SJCRH30 (cell line): ENCODE measurements at regions not wholly inside any gene's neighbourhood (a gene's known extent, or its start where the extent isn't known, plus 50 kb on each side); places are given as distances from the start of the nearest gene placed in this dataset.

Experiments used
- DNase-seq, 2 experiments: peaks; one replicate each; pipeline ENCODE4 v3.0.0-alpha.2; 2015 to 2020
- H3K27ac ChIP-seq: fragments of 250-450 bp; sonication (Bioruptor Pico); 2 replicates; pipeline ENCODE4 v1.5.1; 2020; ENCODE audit warnings: mild to moderate bottlenecking, moderate library complexity
- H3K27me3 ChIP-seq: fragments of 250-450 bp; sonication (Bioruptor Pico); 2 replicates; pipeline ENCODE4 v1.5.1; 2020; ENCODE audit warnings: mild to moderate bottlenecking, moderate library complexity
- H3K36me3 ChIP-seq: fragments of 250-450 bp; sonication (Bioruptor Pico); 2 replicates; pipeline ENCODE4 v1.5.1; 2020; ENCODE audit warnings: mild to moderate bottlenecking, moderate library complexity
- H3K4me1 ChIP-seq: fragments of 250-450 bp; sonication (Bioruptor Pico); 2 replicates; pipeline ENCODE4 v1.5.1; 2020; ENCODE audit warnings: mild to moderate bottlenecking, moderate library complexity
- H3K4me3 ChIP-seq: fragments of 250-450 bp; sonication (Bioruptor Pico); 2 replicates; pipeline ENCODE4 v1.5.1; 2020; ENCODE audit warnings: mild to moderate bottlenecking, moderate library complexity
- H3K9me3 ChIP-seq: fragments of 250-450 bp; sonication (Bioruptor Pico); replicated peaks from 2 replicates; pipeline ENCODE4 v1.5.1; 2020; ENCODE audit warnings: mild to moderate bottlenecking, moderate library complexity

DNA sequence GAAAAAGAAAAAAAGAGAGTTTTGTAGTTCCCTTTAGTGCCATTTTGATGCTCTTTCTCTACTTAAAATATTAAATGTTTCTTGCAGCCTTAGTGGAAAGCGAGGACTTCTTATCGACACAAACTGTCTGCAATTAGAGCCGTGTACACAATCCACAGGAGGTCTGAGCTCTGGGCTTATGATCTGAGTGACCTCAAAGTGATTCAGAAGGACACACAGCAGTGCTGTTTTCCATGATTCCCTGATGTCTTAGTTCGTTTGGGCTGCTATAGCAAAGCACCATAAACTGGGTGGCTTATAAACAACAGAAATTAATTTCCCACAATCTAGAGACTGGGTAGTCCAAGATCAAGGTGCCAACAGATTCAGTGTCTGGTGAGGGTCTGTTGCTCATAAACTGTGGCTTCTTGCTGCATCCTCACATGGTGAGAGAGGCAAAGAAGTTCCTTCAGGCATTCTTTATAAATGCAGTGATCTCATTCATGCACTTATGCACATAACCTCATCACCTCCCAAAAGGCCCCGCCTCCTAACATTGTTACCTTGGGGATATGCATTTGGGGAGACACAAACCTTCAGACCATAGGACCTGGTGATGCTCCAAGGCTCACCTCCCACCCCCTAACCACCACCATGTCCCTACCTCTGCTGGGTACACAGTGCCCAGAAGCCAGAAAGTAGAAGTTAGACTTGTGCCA, 204.5 kb upstream of the GHITM start:
- Histone ChIP-seq H3K27me3 (no peaks in the 10 kb centered on the region), H3K4me3 (no peak overlapping the region), H3K4me1 (no peaks in the 10 kb centered on the region), H3K36me3 (no peaks in the 10 kb centered on the region), H3K27ac (no peak overlapping the region), H3K9me3 (no peaks in the 10 kb centered on the region)
- DNase-seq, result no peak

DNA sequence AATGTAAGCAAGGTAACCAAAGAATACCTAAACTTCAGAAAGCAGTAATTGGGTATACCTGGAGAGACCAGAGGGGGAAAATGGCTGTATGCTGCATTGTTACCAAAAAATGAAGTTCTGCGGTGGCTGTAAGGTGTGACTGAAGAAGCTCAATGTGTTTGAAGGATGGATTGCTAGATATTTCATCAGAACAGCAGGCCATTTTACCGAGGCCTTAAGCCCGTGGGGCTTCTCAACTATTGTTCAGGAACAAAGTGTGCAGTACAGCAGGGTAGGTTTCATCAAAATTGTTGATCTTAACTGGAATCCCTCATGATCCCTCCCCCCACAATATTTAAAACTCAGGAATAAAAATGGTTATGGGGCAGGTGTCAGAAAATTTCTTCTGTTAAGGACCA, 204.0 kb upstream of the GHITM start:
- no peak for DNase-seq
- no peaks in the 10 kb centered on the region for H3K9me3 ChIP-seq
- no peaks in the 10 kb centered on the region for H3K4me1 ChIP-seq
- H3K4me3 ChIP-seq, result no peak overlapping the region
- no peaks in the 10 kb centered on the region for H3K36me3 ChIP-seq
- H3K27me3 ChIP-seq, result no peaks in the 10 kb centered on the region
- H3K27ac ChIP-seq, result no peak overlapping the region

DNA sequence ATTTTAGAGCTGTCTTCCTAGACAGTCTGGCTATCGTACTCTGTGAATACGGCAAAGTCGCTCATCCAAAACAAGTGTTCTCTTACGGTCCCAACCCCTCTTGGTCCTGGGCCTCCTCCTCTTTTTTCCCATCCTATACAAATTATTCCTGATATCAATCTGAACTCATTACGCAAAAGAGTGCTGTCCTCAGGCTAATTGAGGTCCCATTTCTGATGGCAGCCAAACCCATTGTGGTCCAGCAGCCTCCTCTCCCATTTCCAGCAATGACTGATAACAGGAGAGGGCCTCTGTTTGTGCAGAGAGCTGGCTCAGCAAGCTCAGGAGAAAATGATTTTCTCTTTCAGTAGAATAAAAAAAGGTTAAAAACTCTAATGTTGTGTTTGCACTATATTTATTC, 203.4 kb upstream of the GHITM start:
- H3K9me3 ChIP-seq, result no peaks in the 10 kb centered on the region
- no peaks in the 10 kb centered on the region for H3K4me1 ChIP-seq
- no peaks in the 10 kb centered on the region for H3K36me3 ChIP-seq
- no peaks in the 10 kb centered on the region for H3K27me3 ChIP-seq
- no peak overlapping the region for H3K4me3 ChIP-seq
- H3K27ac ChIP-seq, result no peak overlapping the region
- DNase-seq, result no peak

DNA sequence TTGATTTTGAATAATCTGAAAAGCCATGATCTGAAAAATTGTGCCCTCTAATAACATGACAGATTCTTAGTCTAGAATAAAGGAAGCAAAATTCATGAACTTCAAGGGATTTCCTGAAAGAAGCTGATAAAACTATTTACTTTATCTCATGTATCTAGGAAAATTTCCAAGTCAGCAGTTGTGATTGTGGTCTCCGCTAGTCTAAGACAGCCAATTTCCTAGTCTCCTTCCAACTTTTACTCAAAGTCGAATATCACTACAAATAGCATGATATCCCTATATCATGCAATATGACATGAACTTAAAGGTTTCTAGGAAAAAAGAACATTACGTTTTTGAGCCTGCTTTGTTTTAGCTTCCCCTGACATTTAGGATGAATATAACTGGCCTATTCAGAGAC, 202.1 kb upstream of the GHITM start:
- no peak for DNase-seq
- Histone ChIP-seq H3K9me3 (no peaks in the 10 kb centered on the region), H3K4me1 (no peaks in the 10 kb centered on the region), H3K27ac (no peak overlapping the region), H3K27me3 (no peaks in the 10 kb centered on the region), H3K4me3 (no peak overlapping the region), H3K36me3 (no peaks in the 10 kb centered on the region)

DNA sequence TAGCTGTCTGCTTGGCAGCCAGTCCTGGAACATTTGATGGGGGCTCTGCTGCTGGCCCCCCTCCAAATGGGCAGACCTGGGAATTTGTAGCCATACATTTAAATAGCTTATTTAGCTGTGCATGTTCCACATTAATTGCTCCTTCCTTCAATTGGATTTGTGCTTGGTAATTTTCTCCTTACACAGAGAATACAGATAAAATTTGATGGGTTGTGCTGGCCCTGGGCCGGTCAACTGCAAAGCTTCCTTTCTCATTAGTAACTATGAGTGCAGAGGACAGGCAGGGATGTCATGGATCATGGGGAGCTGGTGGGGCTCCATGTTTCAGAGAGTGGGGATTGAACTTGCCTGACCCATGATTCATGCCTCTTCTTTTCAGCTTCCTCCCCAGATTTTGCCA, 201.5 kb upstream of the GHITM start:
- DNase-seq, result no peak
- no peaks in the 10 kb centered on the region for H3K36me3 ChIP-seq
- no peaks in the 10 kb centered on the region for H3K4me1 ChIP-seq
- no peak overlapping the region for H3K27ac ChIP-seq
- H3K27me3 ChIP-seq, result no peaks in the 10 kb centered on the region
- no peak overlapping the region for H3K4me3 ChIP-seq
- no peaks in the 10 kb centered on the region for H3K9me3 ChIP-seq

DNA sequence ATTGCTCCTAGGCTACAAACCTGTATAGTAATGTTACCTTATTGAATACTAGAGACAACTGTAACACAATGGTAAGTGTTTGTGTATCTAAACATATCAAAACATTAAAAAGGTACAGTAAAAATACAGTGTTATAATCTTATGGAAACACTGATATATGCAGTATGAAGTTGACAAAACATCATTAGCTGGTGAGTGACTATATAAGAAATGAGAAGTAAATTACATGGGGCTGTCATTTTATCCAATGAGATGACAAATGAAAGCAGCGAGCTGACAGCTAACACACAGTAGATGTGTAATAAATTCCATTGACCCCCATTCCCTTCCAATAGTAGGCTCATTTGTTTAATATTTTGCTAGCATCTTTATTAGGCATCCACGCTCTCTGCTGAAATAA, 198.1 kb upstream of the GHITM start:
- H3K9me3 ChIP-seq, result no peaks in the 10 kb centered on the region
- DNase-seq, result no peak
- H3K4me1 ChIP-seq, result no peaks in the 10 kb centered on the region
- no peaks in the 10 kb centered on the region for H3K36me3 ChIP-seq
- H3K27ac ChIP-seq, result no peak overlapping the region
- H3K27me3 ChIP-seq, result no peaks in the 10 kb centered on the region
- no peak overlapping the region for H3K4me3 ChIP-seq

DNA sequence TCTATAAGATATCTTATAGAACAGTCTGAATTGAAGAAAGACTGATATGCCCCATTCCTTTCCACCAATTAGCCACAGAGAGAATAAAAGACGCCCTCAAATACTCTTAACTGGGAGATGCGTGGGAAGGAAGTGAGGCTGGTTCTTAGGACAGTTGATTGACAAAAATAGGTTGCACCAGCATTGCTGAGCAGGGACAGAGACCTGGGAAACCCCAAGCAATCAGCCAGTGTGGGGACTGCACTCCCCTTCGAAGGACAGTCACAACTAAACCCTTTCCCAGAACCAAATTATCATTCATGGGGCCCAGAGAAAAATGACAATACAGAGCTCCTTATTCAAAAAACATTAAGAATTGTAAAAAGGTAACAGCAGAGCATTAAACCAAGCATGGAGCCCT, 196.9 kb upstream of the GHITM start:
- H3K27me3 ChIP-seq, result no peaks in the 10 kb centered on the region
- no peak overlapping the region for H3K27ac ChIP-seq
- no peaks in the 10 kb centered on the region for H3K4me1 ChIP-seq
- H3K4me3 ChIP-seq, result no peak overlapping the region
- no peak for DNase-seq
- no peaks in the 10 kb centered on the region for H3K9me3 ChIP-seq
- no peaks in the 10 kb centered on the region for H3K36me3 ChIP-seq

DNA sequence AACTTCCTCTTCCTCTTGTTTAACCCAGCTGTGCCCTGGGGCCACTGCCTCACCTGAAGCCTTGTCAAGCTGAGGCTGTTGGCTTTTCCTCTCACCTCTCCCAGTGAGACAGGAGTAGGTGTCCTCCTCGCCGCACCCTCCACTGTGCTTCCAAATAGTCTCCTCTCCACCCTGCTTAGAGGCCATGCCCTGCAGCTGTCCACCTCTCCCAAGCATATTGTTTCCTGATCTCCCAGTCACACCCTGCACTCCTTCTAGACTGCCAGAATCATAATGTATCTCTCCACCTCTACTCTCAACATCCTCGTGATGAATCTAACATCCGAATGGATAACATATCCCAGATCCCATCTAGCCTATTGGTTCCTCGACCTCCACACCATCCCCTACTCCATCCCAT, 196.3 kb upstream of the GHITM start:
- H3K9me3 ChIP-seq, result no peaks in the 10 kb centered on the region
- H3K36me3 ChIP-seq, result no peaks in the 10 kb centered on the region
- H3K27ac ChIP-seq, result no peak overlapping the region
- H3K4me3 ChIP-seq, result no peak overlapping the region
- no peaks in the 10 kb centered on the region for H3K4me1 ChIP-seq
- no peaks in the 10 kb centered on the region for H3K27me3 ChIP-seq
- no peak for DNase-seq

DNA sequence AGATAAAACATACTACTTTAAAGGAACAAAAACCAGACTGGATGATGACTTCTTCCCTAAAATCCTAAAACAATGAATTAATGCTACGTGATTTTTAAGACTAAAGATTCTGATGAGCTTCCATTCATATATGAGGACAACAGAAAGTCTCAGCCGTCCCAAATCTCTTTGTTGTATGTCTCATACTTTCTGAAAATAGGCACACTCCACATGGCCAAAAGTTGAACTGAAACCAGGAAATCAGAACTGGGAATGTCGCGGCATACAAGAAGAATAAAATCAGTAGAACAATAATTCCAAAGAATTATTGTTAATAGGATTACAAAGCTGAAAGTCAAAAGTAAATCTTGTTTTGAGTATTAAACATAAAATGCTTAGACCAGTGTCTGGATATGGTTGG, 195.4 kb upstream of the GHITM start:
- Histone ChIP-seq H3K4me1 (no peaks in the 10 kb centered on the region), H3K36me3 (no peaks in the 10 kb centered on the region), H3K27ac (no peak overlapping the region), H3K27me3 (no peaks in the 10 kb centered on the region), H3K4me3 (no peak overlapping the region), H3K9me3 (no peaks in the 10 kb centered on the region)
- no peak for DNase-seq

DNA sequence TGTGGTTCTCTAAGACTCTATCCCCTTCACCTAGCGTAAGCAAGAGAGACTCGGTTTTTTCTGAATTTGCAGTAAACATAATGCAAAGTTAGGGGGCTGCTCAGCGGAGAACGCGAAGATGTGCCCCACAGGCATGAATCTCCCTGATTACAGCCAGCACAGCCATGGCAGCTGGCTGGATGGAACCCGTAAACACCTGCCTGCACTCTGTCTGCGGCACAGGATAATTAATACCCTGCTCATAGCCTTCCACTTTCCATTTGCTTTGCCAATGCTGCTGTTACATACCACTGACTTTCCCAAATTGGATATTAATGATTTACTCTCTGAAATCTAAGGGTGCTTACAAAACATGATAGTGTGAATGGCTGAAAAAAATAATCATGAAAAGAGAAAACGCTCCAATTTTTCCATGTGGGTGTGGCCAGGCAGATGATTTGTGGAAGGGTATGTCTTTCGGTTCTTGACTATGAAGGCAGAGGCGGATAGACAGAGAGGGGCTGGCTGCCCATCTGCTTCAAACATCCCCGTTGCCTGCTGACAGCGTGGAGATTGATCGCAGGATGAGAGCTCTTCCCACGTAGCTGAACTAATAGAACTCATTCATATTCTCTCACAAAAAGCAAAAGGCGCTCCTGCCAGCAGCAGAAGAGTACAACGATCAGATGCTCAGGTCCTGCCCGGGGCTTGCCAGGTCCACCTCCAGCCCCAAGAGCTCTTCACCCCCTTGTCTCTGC, 193.2 kb upstream of the GHITM start:
- Histone ChIP-seq H3K36me3 (no peaks in the 10 kb centered on the region), H3K4me3 (no peak overlapping the region), H3K4me1 (no peaks in the 10 kb centered on the region), H3K27ac (no peak overlapping the region), H3K9me3 (no peaks in the 10 kb centered on the region), H3K27me3 (no peaks in the 10 kb centered on the region)
- no peak for DNase-seq

DNA sequence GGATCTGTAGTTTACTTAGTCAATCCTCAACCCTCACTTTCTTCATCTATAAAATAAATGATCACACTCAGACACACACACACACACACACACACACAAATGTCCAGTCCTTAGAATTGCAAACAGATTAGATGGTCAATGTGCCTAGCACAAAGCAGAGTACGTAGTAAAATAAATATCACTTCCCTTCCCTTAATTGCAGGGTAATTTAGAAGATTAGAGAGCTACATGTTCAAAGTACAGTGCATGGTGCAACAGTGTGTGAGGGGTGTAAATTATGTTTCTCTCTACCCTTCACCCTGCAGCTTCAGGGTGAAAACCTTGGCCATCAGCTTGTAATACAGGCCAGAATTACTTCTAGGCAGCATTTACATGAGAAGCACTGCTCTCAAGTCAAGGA, 187.0 kb upstream of the GHITM start:
- no peak overlapping the region for H3K4me3 ChIP-seq
- no peak for DNase-seq
- H3K27me3 ChIP-seq, result no peaks in the 10 kb centered on the region
- H3K4me1 ChIP-seq, result no peaks in the 10 kb centered on the region
- no peaks in the 10 kb centered on the region for H3K36me3 ChIP-seq
- H3K9me3 ChIP-seq, result no peaks in the 10 kb centered on the region
- no peak overlapping the region for H3K27ac ChIP-seq

DNA sequence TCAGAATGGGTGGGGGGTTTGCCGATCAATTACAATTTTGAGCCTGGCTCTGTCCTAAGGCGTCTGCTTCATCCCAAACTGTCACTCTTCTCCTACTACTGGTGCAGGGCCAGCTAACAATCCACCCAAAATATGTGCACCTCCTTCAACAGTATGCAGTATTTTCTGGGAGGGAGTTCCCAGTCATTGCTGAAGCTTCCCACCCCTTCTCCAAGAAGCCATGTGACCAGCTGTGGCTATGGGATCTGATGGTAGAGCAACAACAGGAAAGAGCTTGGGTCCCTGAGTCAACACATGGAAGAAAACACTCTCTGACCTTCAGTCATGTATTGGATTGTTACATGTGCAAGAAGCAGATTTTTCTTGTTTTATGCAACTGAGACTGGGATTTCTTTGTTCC, 185.7 kb upstream of the GHITM start:
- Histone ChIP-seq H3K9me3 (no peaks in the 10 kb centered on the region), H3K4me1 (no peaks in the 10 kb centered on the region), H3K4me3 (no peak overlapping the region), H3K36me3 (no peaks in the 10 kb centered on the region), H3K27me3 (no peaks in the 10 kb centered on the region), H3K27ac (no peak overlapping the region)
- DNase-seq, result no peak

DNA sequence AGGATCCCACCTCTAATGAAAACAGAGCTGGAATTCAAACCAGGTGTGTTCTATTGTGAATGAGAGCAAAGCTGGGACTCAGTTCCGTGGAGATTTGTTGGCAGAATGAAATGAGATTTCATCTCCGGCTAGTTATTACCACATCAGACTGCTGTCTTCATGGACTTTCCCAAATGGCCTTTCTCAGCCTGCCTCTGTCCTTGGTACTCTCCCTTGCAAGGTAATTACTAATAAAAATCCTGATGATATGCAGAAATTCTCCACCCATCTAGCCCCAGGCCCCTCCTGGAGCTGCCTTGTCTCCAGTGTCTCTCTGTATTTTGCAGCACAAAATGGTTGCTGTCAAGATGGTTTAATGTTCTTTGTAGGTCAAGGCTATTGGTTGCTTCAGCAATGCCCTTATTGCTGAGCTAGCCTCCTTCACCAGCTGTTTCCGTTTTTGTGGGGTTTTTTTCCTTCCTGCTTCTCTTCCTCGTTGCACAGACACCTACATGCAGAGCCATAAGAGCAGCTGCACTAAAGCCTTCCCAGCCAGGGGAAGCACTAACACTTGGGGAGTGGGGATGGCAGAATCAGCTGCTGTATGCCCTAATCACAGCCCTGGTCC, 185.0 kb upstream of the GHITM start:
- Histone ChIP-seq H3K27me3 (no peaks in the 10 kb centered on the region), H3K4me1 (no peaks in the 10 kb centered on the region), H3K27ac (no peak overlapping the region), H3K36me3 (no peaks in the 10 kb centered on the region), H3K9me3 (no peaks in the 10 kb centered on the region), H3K4me3 (no peak overlapping the region)
- DNase-seq, result no peak

DNA sequence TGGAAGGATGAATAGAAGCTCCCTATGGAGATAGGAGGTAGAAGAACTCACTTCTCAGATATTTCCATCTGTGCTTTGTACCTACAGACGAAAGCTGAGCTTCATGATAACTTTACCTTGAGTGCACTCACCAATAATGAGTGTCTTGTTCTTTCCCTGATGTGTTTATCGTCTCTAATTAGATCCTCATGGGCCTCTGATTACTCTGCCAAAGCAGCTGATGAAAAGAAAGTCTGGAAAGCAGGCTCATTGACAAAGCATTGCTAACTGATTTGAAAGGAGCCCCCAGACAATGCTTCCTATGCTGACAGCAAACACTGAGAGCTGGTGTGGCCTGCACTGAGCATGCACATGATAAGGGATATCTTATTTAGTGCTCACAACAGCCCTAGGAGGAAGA, 183.9 kb upstream of the GHITM start:
- DNase-seq, result no peak
- H3K4me3 ChIP-seq, result no peak overlapping the region
- H3K27me3 ChIP-seq, result no peaks in the 10 kb centered on the region
- no peaks in the 10 kb centered on the region for H3K9me3 ChIP-seq
- H3K27ac ChIP-seq, result no peak overlapping the region
- no peaks in the 10 kb centered on the region for H3K36me3 ChIP-seq
- no peaks in the 10 kb centered on the region for H3K4me1 ChIP-seq

DNA sequence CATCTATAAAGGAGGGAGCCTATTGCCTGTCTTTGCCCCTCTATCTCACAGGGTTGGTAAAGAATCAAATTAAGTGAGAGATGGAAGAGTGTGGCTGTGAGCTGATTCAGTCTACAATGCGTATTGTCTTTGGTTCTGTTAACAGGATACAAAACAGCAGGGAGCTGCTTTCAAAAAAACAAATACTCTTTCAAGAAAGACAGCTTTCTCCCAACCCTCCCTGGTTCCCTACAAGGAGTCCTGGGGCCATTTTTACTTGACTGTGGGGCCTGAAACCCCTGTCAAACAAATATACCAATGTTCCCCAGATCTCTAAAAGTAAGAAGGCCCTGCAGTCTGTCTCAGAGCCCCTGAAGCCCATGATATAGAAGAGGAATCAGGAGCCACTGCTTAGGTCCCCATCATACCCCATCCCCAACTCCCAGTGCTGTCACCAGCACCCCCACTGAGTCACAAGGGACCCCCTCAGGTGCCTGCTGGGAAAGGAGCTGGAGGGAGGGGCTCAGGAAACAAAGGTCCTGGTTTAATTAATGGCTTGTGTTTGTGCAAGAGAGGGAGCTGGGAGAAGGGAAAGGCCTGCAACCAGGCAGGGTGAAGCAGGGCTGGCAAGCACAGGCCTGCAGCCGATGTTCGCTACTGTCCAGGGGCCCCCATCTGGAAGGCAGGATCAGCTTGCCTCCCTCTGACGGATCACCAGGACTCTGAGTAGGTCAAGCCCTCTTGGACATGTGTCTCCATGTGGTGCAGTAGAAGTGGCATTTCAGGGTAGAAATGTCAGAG, 182.0 kb upstream of the GHITM start:
- Histone ChIP-seq H3K27ac (no peak overlapping the region), H3K27me3 (no peaks in the 10 kb centered on the region), H3K4me3 (no peak overlapping the region), H3K36me3 (no peaks in the 10 kb centered on the region), H3K4me1 (no peaks in the 10 kb centered on the region), H3K9me3 (no peaks in the 10 kb centered on the region)
- DNase-seq, result no peak
